DND-41 (cell line): ENCODE measurements at regions not wholly inside any gene's neighbourhood (a gene's known extent, or its start where the extent isn't known, plus 50 kb on each side); places are given as distances from the start of the nearest gene placed in this dataset.
"Not testable (repeated sequence)": the region's sequence is repeated elsewhere in the genome, so short reads cannot be mapped to it uniquely, and the experiment has no call there.

Experiments used
- ATAC-seq: fragments of 200-7000 bp; cut with Tn5 transposase; 3 replicates; pipeline ENCODE4 v1.9.1; 2021; ENCODE audit warnings: low read depth; ENCODE audit not compliant: insufficient read depth
- DNase-seq: peaks from one replicate; pipeline ENCODE4 v3.0.0-alpha.2; 2020
- H2AFZ ChIP-seq: 2 replicates; pipeline ENCODE4 v1.6.0; 2012; ENCODE audit warnings: low read depth, low read length
- H3K27ac ChIP-seq: 2 replicates; pipeline ENCODE4 v1.5.1; 2012; ENCODE audit warnings: low read length, inconsistent platforms
- H3K27me3 ChIP-seq: fragments of 200-600 bp; sonication (generic); 2 replicates; pipeline ENCODE4 v1.6.0; 2012; ENCODE audit warnings: low read length, mild to moderate bottlenecking, inconsistent platforms; ENCODE audit not compliant: insufficient read depth, poor library complexity
- H3K36me3 ChIP-seq: 2 replicates; pipeline ENCODE4 v1.5.1; 2012; ENCODE audit warnings: low read length, inconsistent platforms; ENCODE audit not compliant: insufficient read depth
- H3K4me1 ChIP-seq: 2 replicates; pipeline ENCODE4 v1.5.1; 2012; ENCODE audit warnings: mild to moderate bottlenecking, low read length; ENCODE audit not compliant: insufficient read depth
- H3K4me2 ChIP-seq: 2 replicates; pipeline ENCODE4 v1.6.0; 2012; ENCODE audit warnings: mild to moderate bottlenecking, moderate library complexity, low read length, inconsistent platforms; ENCODE audit not compliant: insufficient read depth
- H3K4me3 ChIP-seq, 2 experiments: fragments of 200-600 bp in 1 of 2; shearing (Covaris generic) in 1 of 2; 2 replicates each; pipeline ENCODE4 v1.5.1; 2012 to 2016; ENCODE audit warnings: inconsistent platforms in 2 of 2, low read length in 2 of 2, mild to moderate bottlenecking in 2 of 2, low read depth in 1 of 2, moderate library complexity in 1 of 2
- H3K79me2 ChIP-seq: 2 replicates; pipeline ENCODE4 v1.6.0; 2012; ENCODE audit warnings: low read length, inconsistent platforms; ENCODE audit not compliant: insufficient read depth
- H3K9ac ChIP-seq: 2 replicates; pipeline ENCODE4 v1.6.0; 2012; ENCODE audit warnings: low read depth, mild to moderate bottlenecking, inconsistent platforms, low read length, moderate library complexity
- H3K9me3 ChIP-seq: 2 replicates; pipeline ENCODE4 v1.5.1; 2012; ENCODE audit warnings: low read length, moderate library complexity, mild to moderate bottlenecking, inconsistent platforms; ENCODE audit not compliant: insufficient read depth, severe bottlenecking
- H4K20me1 ChIP-seq: 2 replicates; pipeline ENCODE4 v1.6.0; 2012; ENCODE audit warnings: low read length; ENCODE audit not compliant: insufficient read depth
- EZH2 ChIP-seq: IDR thresholded peaks from 3 replicates; pipeline ENCODE4 v1.6.1; 2012; ENCODE audit warnings: borderline replicate concordance, low read depth, mild to moderate bottlenecking, moderate library complexity, low read length, inconsistent platforms; ENCODE audit not compliant: severe bottlenecking
- TF ChIP-seq, protein P1 (sequence below): IDR thresholded peaks from 2 replicates; pipeline ENCODE4 v1.5.1; 2012; ENCODE audit warnings: borderline replicate concordance, low read length, moderate library complexity, mild to moderate bottlenecking; ENCODE audit not compliant: poor library complexity, severe bottlenecking; ENCODE audit errors: extremely low read depth

DNA sequence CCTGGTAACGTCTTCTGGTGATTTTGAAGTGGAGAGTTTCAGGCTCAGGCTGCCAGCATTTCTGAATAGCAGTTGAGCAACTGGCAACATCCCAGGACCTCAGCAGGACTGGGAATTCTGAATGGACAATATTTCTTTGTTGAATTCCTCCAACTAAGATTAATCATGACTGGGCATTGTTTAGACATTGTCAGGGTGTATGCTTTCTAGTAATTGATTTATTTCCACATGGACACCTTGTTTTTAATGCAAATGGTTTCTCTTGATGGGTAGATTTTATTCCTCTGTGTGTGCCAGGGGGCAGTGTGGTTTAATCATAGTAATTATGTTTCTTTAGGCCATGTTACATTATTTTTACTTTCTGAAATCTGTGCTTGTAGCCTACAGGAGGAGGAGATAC lies 1004.7 kb upstream of the LCORL start:
- Histone ChIP-seq H3K36me3 (no peaks in the 10 kb centered on the region), H3K27ac (no peak overlapping the region), H3K79me2 (no peaks in the 10 kb centered on the region), H3K9me3 (no peaks in the 10 kb centered on the region), H4K20me1 (no peaks in the 10 kb centered on the region), H3K4me1 (no peaks in the 10 kb centered on the region), H3K27me3 (no peaks in the 10 kb centered on the region), H3K4me3 (no peak overlapping the region), H2AFZ (no peak overlapping the region), H3K9ac (no peak overlapping the region), H3K4me2 (no peak overlapping the region)
- ATAC-seq: no peak
- DNase-seq: no peak
- no peak for TF ChIP-seq EZH2
- TF ChIP-seq, protein P1, sequence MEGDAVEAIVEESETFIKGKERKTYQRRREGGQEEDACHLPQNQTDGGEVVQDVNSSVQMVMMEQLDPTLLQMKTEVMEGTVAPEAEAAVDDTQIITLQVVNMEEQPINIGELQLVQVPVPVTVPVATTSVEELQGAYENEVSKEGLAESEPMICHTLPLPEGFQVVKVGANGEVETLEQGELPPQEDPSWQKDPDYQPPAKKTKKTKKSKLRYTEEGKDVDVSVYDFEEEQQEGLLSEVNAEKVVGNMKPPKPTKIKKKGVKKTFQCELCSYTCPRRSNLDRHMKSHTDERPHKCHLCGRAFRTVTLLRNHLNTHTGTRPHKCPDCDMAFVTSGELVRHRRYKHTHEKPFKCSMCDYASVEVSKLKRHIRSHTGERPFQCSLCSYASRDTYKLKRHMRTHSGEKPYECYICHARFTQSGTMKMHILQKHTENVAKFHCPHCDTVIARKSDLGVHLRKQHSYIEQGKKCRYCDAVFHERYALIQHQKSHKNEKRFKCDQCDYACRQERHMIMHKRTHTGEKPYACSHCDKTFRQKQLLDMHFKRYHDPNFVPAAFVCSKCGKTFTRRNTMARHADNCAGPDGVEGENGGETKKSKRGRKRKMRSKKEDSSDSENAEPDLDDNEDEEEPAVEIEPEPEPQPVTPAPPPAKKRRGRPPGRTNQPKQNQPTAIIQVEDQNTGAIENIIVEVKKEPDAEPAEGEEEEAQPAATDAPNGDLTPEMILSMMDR: no peak

DNA sequence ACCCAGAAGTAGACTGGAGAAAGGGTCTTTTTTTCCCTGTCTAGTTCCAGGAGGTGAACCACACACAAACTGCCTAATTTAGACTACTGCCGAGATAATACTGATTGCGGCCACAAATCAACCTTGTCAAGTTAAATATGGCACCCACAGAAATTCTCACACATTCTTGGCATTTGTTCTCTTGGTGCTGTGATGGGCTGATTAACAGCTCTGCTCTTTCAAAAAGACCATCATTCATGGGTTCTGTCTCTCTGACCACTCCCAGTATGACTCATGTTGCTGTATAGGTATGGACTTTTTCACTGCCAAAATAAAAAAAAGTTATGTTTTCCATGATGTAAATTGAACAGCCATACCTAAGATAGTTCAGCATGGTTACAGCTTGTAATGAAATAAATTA lies 1003.5 kb upstream of the LCORL start:
- Histone ChIP-seq H4K20me1 (no peaks in the 10 kb centered on the region), H3K4me2 (no peak overlapping the region), H3K27ac (no peak overlapping the region), H3K36me3 (no peaks in the 10 kb centered on the region), H2AFZ (no peak overlapping the region), H3K9me3 (no peaks in the 10 kb centered on the region), H3K4me1 (no peaks in the 10 kb centered on the region), H3K27me3 (no peaks in the 10 kb centered on the region), H3K9ac (no peak overlapping the region), H3K4me3 (no peak overlapping the region), H3K79me2 (no peaks in the 10 kb centered on the region)
- ATAC-seq (no peak), DNase-seq (no peak)
- TF ChIP-seq EZH2: no peak

DNA sequence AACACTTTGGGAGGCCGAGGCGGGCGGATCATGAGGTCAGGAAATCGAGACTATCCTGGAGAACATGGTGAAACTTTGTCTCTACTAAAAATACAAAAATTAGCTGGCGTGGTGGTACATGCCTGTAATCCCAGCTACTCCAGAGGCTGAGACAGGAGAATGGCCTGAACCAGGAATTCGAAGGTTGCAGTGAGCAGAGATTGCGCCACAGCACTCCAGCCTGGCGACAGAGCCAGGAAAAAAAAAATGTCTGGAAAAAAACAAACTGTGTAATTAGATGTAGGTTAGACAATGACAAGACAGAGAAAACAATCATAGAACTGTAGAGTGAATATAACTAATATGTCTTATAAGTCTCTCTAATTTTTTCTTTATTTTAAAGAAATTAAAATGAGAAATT lies 1002.5 kb upstream of the LCORL start:
- Histone ChIP-seq H3K9me3 (no peaks in the 10 kb centered on the region), H3K4me2 (no peak overlapping the region), H2AFZ (no peak overlapping the region), H3K9ac (no peak overlapping the region), H3K27me3 (no peaks in the 10 kb centered on the region), H3K4me1 (no peaks in the 10 kb centered on the region), H4K20me1 (no peaks in the 10 kb centered on the region), H3K27ac (no peak overlapping the region), H3K79me2 (no peaks in the 10 kb centered on the region), H3K36me3 (no peaks in the 10 kb centered on the region), H3K4me3 (no peak overlapping the region)
- no peak for TF ChIP-seq EZH2
- TF ChIP-seq, protein P1: no peak
- ATAC-seq: no peak
- DNase-seq: no peak

DNA sequence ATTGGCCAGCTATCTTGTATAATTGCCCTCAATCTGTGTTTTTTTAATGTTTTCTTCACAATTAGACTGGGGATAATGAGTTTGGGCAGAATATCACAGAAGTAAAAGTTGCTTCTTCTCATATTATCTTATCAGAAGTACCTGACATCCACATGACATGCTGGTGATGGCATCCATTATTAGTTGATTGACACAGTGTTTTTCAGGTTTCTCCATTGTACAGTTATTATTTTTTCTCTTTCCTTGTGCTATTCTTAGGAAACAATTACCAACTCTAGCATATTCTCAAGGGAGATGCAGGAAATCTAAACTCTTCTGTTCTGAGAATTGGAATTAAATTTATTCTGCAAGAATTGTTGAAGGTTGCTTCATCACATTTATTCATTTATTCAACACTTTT lies 1000.1 kb upstream of the LCORL start:
- Histone ChIP-seq H3K4me1 (no peaks in the 10 kb centered on the region), H3K36me3 (no peaks in the 10 kb centered on the region), H3K27me3 (no peaks in the 10 kb centered on the region), H4K20me1 (no peaks in the 10 kb centered on the region), H3K4me3 (no peak overlapping the region), H3K27ac (no peak overlapping the region), H3K9me3 (no peaks in the 10 kb centered on the region), H3K79me2 (no peaks in the 10 kb centered on the region), H3K9ac (no peak overlapping the region), H2AFZ (no peak overlapping the region), H3K4me2 (no peak overlapping the region)
- no peak for TF ChIP-seq EZH2
- TF ChIP-seq, protein P1: no peak
- ATAC-seq (no peak), DNase-seq (no peak)

DNA sequence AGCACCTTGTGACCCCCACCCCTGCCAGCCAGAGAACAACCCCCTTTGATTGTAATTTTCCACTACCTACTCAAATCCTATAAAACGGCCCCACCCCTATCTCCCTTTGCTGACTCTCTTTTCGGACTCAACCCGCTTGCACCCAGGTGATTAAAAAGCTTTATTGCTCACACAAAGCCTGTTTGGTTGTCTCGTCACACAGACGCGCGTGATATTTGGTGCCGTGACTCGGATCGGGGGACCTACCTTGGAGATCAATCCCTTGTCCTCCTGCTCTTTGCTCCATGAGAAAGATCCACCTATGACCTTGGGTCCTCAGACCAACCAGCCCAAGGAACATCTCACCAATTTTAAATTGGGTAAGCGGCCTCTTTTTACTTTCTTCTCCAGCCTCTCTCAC lies 995.0 kb upstream of the LCORL start:
- H3K4me1 ChIP-seq, H3K79me2 ChIP-seq, H3K36me3 ChIP-seq, H3K4me2 ChIP-seq, H3K9me3 ChIP-seq, H3K27ac ChIP-seq, H2AFZ ChIP-seq, H4K20me1 ChIP-seq, H3K4me3 ChIP-seq, H3K27me3 ChIP-seq, ATAC-seq, H3K9ac ChIP-seq, DNase-seq: not testable (repeated sequence)
